OCI-LY3 (cell line): ENCODE measurements at regions not wholly inside any gene's neighbourhood (a gene's known extent, or its start where the extent isn't known, plus 50 kb on each side); places are given as distances from the start of the nearest gene placed in this dataset.

Experiments
- EZH2phosphoT487 ChIP-seq: fragments of 200-600 bp; shearing (Covaris generic); IDR thresholded peaks from 2 replicates; pipeline ENCODE4 v1.6.1; 2018; ENCODE audit warnings: antibody characterized with exemption, mixed run types, low read depth
- TF ChIP-seq, protein P1 (sequence below): fragments of 200-600, 300-600 bp; sonication (generic); IDR thresholded peaks from 2 replicates; pipeline ENCODE4 v1.5.1; 2014; ENCODE audit warnings: antibody characterized with exemption, low read length, low read depth

DNA sequence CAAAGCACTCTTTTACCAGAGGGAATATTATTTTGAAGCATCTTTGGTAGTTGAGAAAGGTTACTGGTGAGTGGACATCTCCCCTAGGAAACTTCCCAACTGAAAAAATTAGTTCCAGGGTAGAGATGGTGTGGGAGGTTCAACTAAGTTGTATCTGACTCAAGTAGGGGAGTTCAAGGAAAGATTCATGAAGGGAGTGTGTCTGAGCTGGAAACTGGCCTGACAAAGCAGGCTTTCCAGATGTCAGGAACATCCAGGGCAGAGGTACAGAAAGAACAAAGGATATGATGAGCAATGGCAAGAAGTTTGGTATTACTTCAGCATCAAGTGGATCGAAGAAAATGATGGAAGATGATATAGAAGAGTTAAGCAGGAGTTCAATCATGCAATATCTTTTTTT, 458.0 kb upstream of the RIOK2 start:
- TF ChIP-seq, protein P1, sequence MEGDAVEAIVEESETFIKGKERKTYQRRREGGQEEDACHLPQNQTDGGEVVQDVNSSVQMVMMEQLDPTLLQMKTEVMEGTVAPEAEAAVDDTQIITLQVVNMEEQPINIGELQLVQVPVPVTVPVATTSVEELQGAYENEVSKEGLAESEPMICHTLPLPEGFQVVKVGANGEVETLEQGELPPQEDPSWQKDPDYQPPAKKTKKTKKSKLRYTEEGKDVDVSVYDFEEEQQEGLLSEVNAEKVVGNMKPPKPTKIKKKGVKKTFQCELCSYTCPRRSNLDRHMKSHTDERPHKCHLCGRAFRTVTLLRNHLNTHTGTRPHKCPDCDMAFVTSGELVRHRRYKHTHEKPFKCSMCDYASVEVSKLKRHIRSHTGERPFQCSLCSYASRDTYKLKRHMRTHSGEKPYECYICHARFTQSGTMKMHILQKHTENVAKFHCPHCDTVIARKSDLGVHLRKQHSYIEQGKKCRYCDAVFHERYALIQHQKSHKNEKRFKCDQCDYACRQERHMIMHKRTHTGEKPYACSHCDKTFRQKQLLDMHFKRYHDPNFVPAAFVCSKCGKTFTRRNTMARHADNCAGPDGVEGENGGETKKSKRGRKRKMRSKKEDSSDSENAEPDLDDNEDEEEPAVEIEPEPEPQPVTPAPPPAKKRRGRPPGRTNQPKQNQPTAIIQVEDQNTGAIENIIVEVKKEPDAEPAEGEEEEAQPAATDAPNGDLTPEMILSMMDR = no peak
- no peak for TF ChIP-seq EZH2phosphoT487
